Body of pancreas (tissue), 4 donors: ENCODE measurements at regions not wholly inside any gene's neighbourhood (a gene's known extent, or its start where the extent isn't known, plus 50 kb on each side); places are given as distances from the start of the nearest gene placed in this dataset.
"Not testable (repeated sequence)": the region's sequence is repeated elsewhere in the genome, so short reads cannot be mapped to it uniquely, and the experiment has no call there.

Experiments
- CTCF ChIP-seq, 7 experiments: fragments of 450-650 bp in 4 of 7; fragments of 200-600 bp in 3 of 7; sonication (generic) in 3 of 7; IDR thresholded peaks; one replicate each; pipeline ENCODE4 v1.5.1; 2016 to 2019; ENCODE audit warnings: antibody characterized with exemption in 7 of 7
- POLR2A ChIP-seq, 3 donors: fragments of 450-650 bp; IDR thresholded peaks; one replicate each; pipeline ENCODE4 v1.6.1; 2016; ENCODE audit warnings: antibody characterized with exemption in 3 of 3, mild to moderate bottlenecking in 2 of 3

DNA sequence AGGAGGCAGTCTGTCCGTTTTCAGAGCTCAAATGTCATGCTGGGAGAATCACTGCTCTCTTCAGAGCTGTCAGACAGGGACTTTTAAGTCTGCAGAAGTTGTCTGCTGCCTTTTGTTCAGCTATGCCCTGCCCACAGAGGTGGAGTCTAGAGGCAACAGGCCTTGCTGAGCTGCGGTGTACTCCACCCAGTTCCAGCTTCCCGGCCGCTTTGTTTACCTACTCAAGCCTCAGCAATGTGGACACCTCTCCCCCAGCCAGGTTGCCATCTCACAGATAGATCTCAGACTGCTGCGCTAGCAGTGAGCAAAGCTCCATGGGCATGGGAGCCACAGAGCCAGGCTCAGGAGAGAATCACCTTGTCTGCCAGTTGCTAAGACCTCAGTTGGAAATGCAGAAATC, 90.5 kb upstream of the TACR3 start:
- not testable (repeated sequence) for TF ChIP-seq POLR2A, CTCF (IDR thresholded peaks at IDR 0.05)
